Common myeloid progenitor, CD34-positive (primary cell): ENCODE measurements at regions not wholly inside any gene's neighbourhood (a gene's known extent, or its start where the extent isn't known, plus 50 kb on each side); places are given as distances from the start of the nearest gene placed in this dataset.

Source experiments
- CTCF ChIA-PET: fragments of 350-600 bp; sonication (Branson Sonifier 250); formaldehyde crosslinking; loops from one replicate; lab custom pipeline; 2021; ENCODE audit warnings: antibody characterized with exemption; lab: Charles Lee
- POLR2A ChIA-PET: fragments of 350-600 bp; sonication (Branson Sonifier 250); formaldehyde crosslinking; loops from one replicate; lab custom pipeline; 2021; ENCODE audit warnings: antibody characterized with exemption; lab: Charles Lee
- DNase-seq, 3 donors: peaks; one replicate each; pipeline versions ENCODE4 v3.0.0 to v3.0.0-alpha.2; 2013
- H3K27ac ChIP-seq, 2 experiments: 1 replicate in 1 of 2; 2 replicates in 1 of 2; pipeline ENCODE4 v1.7.0; 2013; ENCODE audit warnings: inconsistent platforms in 2 of 2, low read length in 2 of 2, mild to moderate bottlenecking in 2 of 2, low read depth in 1 of 2, moderate library complexity in 1 of 2; ENCODE audit not compliant: severe bottlenecking in 2 of 2, insufficient read depth in 1 of 2, poor library complexity in 1 of 2
- H3K27me3 ChIP-seq, 5 experiments: replicated peaks in 2 of 5; 1 replicate in 3 of 5; 2 replicates in 2 of 5; pipeline versions ENCODE4 v1.6.1 to v1.7.0; 2013; ENCODE audit warnings: low read length in 4 of 5, mild to moderate bottlenecking in 2 of 5, moderate library complexity in 2 of 5, inconsistent platforms in 1 of 5; ENCODE audit not compliant: insufficient read depth in 5 of 5, control insufficient read depth in 4 of 5
- H3K36me3 ChIP-seq, 4 experiments: 1 replicate in 2 of 4; 2 replicates in 2 of 4; pipeline versions ENCODE4 v1.6.1 to v1.7.0; 2013; ENCODE audit warnings: low read length in 3 of 4, control low read depth in 1 of 4, mild to moderate bottlenecking in 1 of 4; ENCODE audit not compliant: control insufficient read depth in 4 of 4, insufficient read depth in 4 of 4
- H3K4me1 ChIP-seq, 4 experiments: 1 replicate in 3 of 4; 2 replicates in 1 of 4; pipeline versions ENCODE4 v1.6.1 to v1.7.1; 2013; ENCODE audit warnings: low read length in 3 of 4, mild to moderate bottlenecking in 3 of 4, control low read depth in 1 of 4, inconsistent platforms in 1 of 4, moderate library complexity in 1 of 4; ENCODE audit not compliant: control insufficient read depth in 4 of 4, insufficient read depth in 4 of 4; ENCODE audit errors: control extremely low read depth in 1 of 4
- H3K4me3 ChIP-seq, 7 experiments: 1 replicate in 4 of 7; 2 replicates in 3 of 7; pipeline versions ENCODE4 v1.5.1 to v1.7.0; 2013; ENCODE audit warnings: mild to moderate bottlenecking in 7 of 7, low read length in 6 of 7, moderate library complexity in 6 of 7, inconsistent platforms in 2 of 7, low read depth in 2 of 7, control low read depth in 1 of 7; ENCODE audit not compliant: insufficient read depth in 4 of 7, control insufficient read depth in 1 of 7; ENCODE audit errors: extremely low read depth in 1 of 7
- H3K9me3 ChIP-seq, 5 experiments: 1 replicate in 4 of 5; 2 replicates in 1 of 5; pipeline versions ENCODE4 v1.6.1 to v1.7.1; 2013; ENCODE audit warnings: low read length in 4 of 5, mild to moderate bottlenecking in 2 of 5, inconsistent platforms in 1 of 5, low read depth in 1 of 5, moderate library complexity in 1 of 5; ENCODE audit not compliant: control insufficient read depth in 4 of 5, insufficient read depth in 2 of 5; ENCODE audit errors: control extremely low read depth in 1 of 5
- WGBS: methylation state at CpG from one replicate; pipeline ENCODE4 v1.1.5; 2013; ENCODE audit not compliant: insufficient coverage; 5-methylcytosine and 5-hydroxymethylcytosine counted together

- Histone ChIP-seq H3K9me3 (no peaks in the 10 kb centered on the region), H3K36me3 (no peaks in the 10 kb centered on the region), H3K27me3 (peaks cover 0 to 16% (median 0%) of the 10 kb centered on the region in 5 experiments), H3K4me3 (no peak overlapping the region), H3K4me1 (no peaks in the 10 kb centered on the region), H3K27ac (no peak overlapping the region)
- WGBS: 58% methylated on average over 8 of the region's 9 CpGs
- DNase-seq: no peak
- POLR2A ChIA-PET: no interaction called here
- CTCF ChIA-PET: interaction anchor here (1.0 kb wide), 1 partner anchor 14 kb away, joined by 3 read pairs; no protein-coding TSS in a partner anchor
Measured at GRCh38 chr16:50954469-50954868, 196.6 kb downstream of the SALL1 start.

- WGBS: 95% methylated on average over 2 of the region's 2 CpGs
- CTCF ChIA-PET: no interaction called here
- POLR2A ChIA-PET: no interaction called here
- no peaks in the 10 kb centered on the region for H3K9me3 ChIP-seq
- DNase-seq: no peak
- H3K4me3 ChIP-seq: no peak overlapping the region
- no peaks in the 10 kb centered on the region for H3K4me1 ChIP-seq
- peaks cover 0 to 16% (median 0%) of the 10 kb centered on the region in 5 experiments for H3K27me3 ChIP-seq
- no peak overlapping the region for H3K27ac ChIP-seq
- H3K36me3 ChIP-seq: no peaks in the 10 kb centered on the region
Measured at GRCh38 chr16:50953290-50953689, 197.8 kb downstream of the SALL1 start.

GRCh38 chr16:50950955-50951354 lies 200.1 kb downstream of the SALL1 start:
- Histone ChIP-seq H3K36me3 (no peaks in the 10 kb centered on the region), H3K27ac (no peak overlapping the region), H3K27me3 (peaks cover 0 to 16% (median 0%) of the 10 kb centered on the region in 5 experiments), H3K9me3 (no peaks in the 10 kb centered on the region), H3K4me3 (no peak overlapping the region), H3K4me1 (no peaks in the 10 kb centered on the region)
- DNase-seq: no peak
- POLR2A ChIA-PET: no interaction called here
- 72% methylated on average over 3 of the region's 3 CpGs for WGBS
- CTCF ChIA-PET: no interaction called here

GRCh38 chr16:50948268-50948930 lies 202.7 kb downstream of the SALL1 start:
- no peaks in the 10 kb centered on the region for H3K9me3 ChIP-seq
- POLR2A ChIA-PET: no interaction called here
- no peaks in the 10 kb centered on the region for H3K36me3 ChIP-seq
- DNase-seq: no peak
- WGBS: 92% methylated on average over 18 of the region's 22 CpGs
- CTCF ChIA-PET: no interaction called here
- H3K27ac ChIP-seq: no peak overlapping the region
- peaks cover 0 to 6% (median 0%) of the 10 kb centered on the region in 5 experiments for H3K27me3 ChIP-seq
- H3K4me1 ChIP-seq: no peaks in the 10 kb centered on the region
- H3K4me3 ChIP-seq: no peak overlapping the region

- H3K9me3 ChIP-seq: no peaks in the 10 kb centered on the region
- 100% methylated on average over 1 of the region's 1 CpG for WGBS
- peaks cover 0 to 5% (median 0%) of the 10 kb centered on the region in 5 experiments for H3K27me3 ChIP-seq
- ChIA-PET POLR2A (no interaction called here), CTCF (no interaction called here)
- no peaks in the 10 kb centered on the region for H3K4me1 ChIP-seq
- DNase-seq: no peak
- H3K27ac ChIP-seq: no peak overlapping the region
- H3K4me3 ChIP-seq: no peak overlapping the region
- H3K36me3 ChIP-seq: no peaks in the 10 kb centered on the region
Measured at GRCh38 chr16:50947826-50948225, 203.2 kb downstream of the SALL1 start.

- DNase-seq: no peak
- Histone ChIP-seq H3K9me3 (no peaks in the 10 kb centered on the region), H3K4me3 (no peak overlapping the region), H3K27me3 (peaks cover 0 to 5% (median 0%) of the 10 kb centered on the region in 5 experiments), H3K36me3 (no peaks in the 10 kb centered on the region), H3K27ac (no peak overlapping the region), H3K4me1 (no peaks in the 10 kb centered on the region)
- WGBS: 91% methylated on average over 5 of the region's 5 CpGs
- ChIA-PET CTCF (no interaction called here), POLR2A (no interaction called here)
Measured at GRCh38 chr16:50946606-50947005, 204.5 kb downstream of the SALL1 start.

- H3K27ac ChIP-seq: no peak overlapping the region
- WGBS: no CpG with 5 or more reads among the region's 3 CpGs
- peaks cover 0 to 2% (median 0%) of the 10 kb centered on the region in 5 experiments for H3K27me3 ChIP-seq
- no peaks in the 10 kb centered on the region for H3K9me3 ChIP-seq
- CTCF ChIA-PET: no interaction called here
- no peaks in the 10 kb centered on the region for H3K4me1 ChIP-seq
- no peak for DNase-seq
- no peaks in the 10 kb centered on the region for H3K36me3 ChIP-seq
- no peak overlapping the region for H3K4me3 ChIP-seq
- POLR2A ChIA-PET: no interaction called here
Measured at GRCh38 chr16:50946098-50946497, 204.2 kb downstream of the CYLD start.
